Neural progenitor cell (in vitro differentiated cells): ENCODE measurements at regions not wholly inside any gene's neighbourhood (a gene's known extent, or its start where the extent isn't known, plus 50 kb on each side); places are given as distances from the start of the nearest gene placed in this dataset.
A peak's percentile ranks its signal among the peaks of the same experiment; 100 is the strongest.

ENCODE experiments used
- CTCF ChIP-seq: fragments of 200-600 bp; sonication (generic); IDR thresholded peaks from 2 replicates; pipeline ENCODE4 v1.5.1; 2017; ENCODE audit warnings: antibody characterized with exemption, mild to moderate bottlenecking
- EZH2phosphoT487 ChIP-seq: fragments of 200-600 bp; sonication (generic); IDR thresholded peaks from 2 replicates; pipeline ENCODE4 v1.6.1; 2017; ENCODE audit warnings: antibody characterized with exemption

DNA sequence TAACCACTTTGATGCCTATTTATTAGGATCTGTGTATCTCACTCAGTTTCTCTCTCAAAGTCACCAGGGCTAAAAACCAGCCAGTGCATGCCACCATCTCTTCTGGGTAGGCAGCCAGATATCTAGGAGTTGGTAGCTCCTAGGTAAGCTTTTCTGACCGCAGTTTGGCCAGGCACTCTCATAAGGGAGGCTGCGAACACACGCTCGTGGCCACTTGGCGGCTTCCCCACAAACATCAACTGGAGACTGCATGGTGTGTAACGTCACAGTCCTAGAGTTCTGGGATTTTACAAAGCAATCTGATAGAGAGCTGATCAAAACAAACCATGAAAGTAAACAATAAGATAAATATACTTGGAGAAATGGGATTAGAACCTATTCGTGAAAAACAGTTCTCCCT is 424.3 kb upstream of the ACVR2A start:
- TF ChIP-seq EZH2phosphoT487, result no peak
- peak; percentile 9 for TF ChIP-seq CTCF
